ENCODE measurements at regions not wholly inside any gene's neighbourhood (a gene's known extent, or its start where the extent isn't known, plus 50 kb on each side); places are given as distances from the start of the nearest gene placed in this dataset.

GRCh38 chr3:118231578-118231977 lies 803.1 kb downstream of the IGSF11 start (continued):
- no peak for TF ChIP-seq MTA3 (IDR thresholded peaks at IDR 0.05; ENCODE audit: borderline replicate concordance)
- TF ChIP-seq MYBL2 (IDR thresholded peaks at IDR 0.05; ENCODE audit: low read depth) = no peak
- TF ChIP-seq MYBL2 (CRISPR knock-in tag; IDR thresholded peaks at IDR 0.05; ENCODE audit: borderline replicate concordance) = no peak
- no peak for TF ChIP-seq THAP12 (CRISPR knock-in tag; IDR thresholded peaks at IDR 0.05)
- no peak for TF ChIP-seq CUX1 (CRISPR knock-in tag; IDR thresholded peaks at IDR 0.05)

Measured in K562 (cell line).